HG02852 (cell line): ENCODE measurements at regions not wholly inside any gene's neighbourhood (a gene's known extent, or its start where the extent isn't known, plus 50 kb on each side); places are given as distances from the start of the nearest gene placed in this dataset.

Experiments used
- ATAC-seq: cut with Tn5 transposase; IDR thresholded peaks from one replicate; pipeline ENCODE4 v1.9.1; 2021; ENCODE audit warnings: mild to moderate bottlenecking, moderate library complexity; ENCODE audit not compliant: unreplicated experiment

DNA sequence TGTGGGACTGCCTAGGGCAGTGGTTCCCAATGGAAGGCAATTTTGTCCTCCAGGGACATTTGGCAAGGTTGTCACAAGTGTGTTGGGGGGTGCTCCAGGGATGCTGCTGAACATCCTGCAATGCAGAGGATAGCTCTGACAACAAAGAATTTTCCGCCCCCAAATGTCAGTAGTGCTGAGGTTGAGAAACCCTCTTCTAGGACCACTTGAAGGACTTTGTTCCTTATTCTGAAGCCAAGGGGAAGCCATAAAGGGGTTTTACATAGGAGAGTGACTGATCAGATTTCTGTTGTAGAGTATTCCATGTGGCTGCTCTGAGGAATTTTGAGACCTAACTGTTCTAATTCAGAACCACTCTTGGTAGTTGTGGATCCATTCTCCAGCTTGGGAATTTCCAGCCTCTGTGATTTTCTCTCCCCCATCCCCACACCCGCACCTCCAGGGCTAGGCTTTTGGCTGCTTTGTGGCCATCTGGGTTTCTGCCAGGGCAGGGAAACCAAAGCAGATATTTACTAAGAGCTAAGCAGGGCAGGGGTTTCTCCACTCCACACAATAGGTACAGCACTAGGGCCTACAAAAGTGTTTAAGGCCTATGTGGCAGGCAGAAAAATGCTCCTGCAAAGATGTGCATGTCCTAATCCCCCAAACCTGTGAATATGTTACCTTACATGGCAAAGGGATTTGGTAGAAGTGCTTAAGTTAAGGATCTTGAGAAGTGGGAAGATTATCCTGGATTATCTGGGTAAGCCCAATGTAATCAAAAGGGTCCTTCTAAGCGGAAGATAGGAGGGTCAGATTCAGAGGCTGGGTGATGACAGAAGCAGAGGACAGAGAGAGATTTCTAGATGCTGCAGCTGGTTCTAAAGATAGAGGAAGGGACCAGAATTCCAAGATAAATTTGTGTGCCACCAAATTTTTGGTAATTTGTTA lies 135.4 kb downstream of the TMEM17 start:
- ATAC-seq = no peak

DNA sequence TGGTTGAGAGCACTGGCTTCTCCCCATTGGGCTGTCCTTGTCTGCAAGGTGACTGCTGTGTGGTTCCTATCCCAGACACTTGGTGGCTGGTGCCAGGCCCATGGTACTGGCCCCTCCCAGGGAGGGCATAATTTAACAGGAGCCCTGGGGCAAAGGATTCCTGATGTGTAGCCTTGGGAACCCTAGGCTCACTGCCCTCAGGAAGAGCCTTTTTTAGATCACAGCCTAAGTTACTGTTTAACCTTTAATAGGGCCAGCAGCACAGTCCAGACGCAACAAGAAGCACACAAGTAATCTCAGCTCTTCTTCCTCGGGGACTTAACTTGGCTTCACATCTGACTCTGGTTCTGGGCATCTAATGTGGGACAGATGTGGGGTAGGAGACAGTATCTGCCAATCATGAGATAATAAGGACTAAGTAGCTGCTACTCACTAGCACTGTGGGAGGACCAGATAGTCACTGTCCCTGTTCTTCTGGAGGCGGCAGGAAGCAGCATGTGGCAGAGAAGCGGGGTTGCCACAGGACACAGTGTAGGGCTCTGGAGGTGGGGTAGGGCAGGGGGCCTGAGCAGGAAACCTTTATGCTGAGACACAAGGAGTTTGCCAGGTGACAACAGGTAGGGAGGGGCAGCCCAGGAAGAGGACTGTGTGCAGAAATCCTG lies 136.3 kb downstream of the TMEM17 start:
- no peak for ATAC-seq

DNA sequence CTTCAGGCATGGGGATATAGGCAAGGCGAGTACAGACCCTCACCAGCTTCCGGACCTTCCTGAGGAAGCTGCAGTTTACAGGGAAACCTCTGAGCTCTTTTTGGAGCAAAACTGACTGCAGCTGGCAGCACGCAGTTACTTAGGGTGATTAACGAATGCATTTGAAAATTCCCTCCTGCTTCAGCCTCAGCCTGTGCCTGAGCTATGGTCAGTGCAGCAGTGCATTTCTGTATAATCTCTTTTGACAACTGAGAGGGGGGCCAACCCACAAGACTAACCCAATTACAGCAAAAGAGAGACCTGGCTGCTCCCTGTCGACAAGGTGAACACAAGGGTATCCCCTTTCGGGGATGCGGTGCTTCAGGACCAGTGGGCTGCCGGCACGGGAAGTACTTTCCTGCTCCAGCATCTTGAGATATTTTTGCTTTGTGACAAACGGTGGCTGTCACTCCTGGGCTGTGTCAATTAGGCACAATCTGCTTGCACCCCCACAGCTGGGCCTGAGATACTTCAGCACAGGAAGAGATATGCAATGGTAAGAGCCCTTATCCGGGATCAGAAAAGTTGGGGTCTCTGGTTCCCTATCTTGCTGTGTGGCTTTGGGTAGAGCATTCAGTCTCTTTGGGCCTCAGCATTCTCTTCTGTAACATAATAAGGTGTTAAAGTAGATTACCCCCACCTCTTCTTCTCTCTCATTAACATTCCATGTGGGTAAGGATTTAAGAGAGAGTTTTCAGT lies 141.0 kb downstream of the TMEM17 start:
- no peak for ATAC-seq

DNA sequence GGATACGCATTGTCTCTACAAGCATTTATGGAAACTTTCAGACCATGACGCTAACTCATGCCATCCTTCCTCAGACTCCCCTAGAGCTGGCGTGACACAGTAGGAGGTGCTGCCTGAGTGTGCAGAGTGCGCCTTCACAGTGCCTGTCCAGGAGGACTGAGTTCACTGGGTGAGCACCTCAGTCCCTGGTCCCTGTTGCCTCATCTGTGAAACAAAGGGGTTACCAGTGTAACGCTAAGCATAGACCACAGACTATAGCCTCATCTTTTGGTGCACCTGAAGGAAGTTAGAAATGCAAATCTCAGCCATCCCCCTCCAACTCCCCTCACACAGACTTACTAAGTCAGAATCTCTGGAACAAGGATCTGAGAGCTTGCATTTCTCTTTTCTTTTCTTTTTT lies 142.8 kb downstream of the TMEM17 start:
- peak; percentile 88 for ATAC-seq

DNA sequence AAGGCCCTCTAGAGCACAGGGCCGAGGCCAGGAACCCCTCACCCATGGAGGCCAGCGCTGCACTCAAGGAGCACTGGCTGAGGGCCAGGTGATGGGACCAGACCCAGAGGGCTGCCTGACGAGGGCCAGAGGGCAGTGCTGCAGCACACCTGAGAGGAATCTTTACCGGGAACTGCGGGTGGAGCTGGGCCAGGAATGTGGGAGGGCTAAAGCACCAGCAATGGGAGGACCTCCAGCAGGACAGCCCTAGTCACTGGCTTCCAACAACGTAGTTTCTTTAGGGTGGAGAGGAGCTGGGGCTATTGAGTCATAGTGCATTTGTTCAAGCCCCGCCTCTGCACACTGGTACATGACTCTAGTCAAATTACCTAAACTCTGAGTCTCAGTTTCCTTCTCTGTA lies 143.4 kb downstream of the TMEM17 start:
- peak; percentile 43 for ATAC-seq

DNA sequence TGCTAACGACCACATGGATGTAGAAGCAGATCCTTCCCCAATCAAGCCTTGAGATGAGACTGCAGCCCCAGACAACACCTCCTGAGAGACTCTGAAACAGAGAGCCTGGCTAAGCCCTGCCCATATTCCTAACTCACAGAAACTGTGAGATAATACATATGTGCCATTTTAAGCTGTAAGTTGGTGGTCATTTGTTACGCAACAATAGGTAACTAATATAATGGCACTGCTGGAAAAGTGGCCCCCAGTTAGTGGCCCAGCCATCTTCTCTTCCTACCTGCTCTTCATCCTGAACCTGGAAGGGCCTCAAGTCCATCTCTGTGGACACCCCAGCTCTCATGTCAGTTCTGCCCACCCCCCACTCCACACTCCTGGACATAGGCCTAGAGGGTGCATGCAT lies 144.0 kb downstream of the TMEM17 start:
- ATAC-seq = no peak

DNA sequence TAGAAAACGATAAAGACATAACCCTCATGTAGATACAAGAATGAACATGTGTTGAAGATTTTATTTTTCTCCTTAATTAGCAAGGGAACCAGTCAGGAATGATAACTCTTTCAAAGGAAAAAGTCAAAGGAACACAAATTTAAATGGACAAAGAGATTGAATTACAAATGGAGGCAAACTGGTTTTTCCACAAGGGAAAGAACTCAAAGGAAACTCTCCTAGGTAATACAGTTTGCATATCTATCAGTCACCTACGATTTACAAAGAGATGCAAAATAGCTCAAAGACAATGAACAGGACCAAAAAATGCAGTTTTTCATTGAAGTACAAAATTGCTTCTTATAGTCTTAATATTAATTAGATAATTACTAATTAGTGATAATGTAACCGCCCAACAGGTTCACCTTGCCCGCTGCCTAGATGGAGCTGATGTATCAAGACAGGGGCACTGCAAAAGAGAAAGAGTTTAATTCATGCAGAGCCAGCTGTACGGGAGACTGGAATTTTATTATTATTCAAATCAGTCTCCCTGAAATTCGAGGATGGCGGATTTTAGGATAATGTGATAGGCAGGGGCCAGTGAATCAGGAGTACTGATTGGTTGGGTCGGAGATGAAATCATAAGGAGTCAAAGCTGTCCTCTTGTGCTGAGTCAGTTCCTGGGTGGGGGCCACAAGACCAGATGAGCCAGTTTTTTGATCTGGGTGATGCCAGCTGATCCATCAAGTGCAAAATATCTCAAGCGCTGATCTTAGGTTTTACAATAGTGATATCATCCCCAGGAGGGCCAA lies 151.0 kb downstream of the TMEM17 start:
- ATAC-seq = no peak

DNA sequence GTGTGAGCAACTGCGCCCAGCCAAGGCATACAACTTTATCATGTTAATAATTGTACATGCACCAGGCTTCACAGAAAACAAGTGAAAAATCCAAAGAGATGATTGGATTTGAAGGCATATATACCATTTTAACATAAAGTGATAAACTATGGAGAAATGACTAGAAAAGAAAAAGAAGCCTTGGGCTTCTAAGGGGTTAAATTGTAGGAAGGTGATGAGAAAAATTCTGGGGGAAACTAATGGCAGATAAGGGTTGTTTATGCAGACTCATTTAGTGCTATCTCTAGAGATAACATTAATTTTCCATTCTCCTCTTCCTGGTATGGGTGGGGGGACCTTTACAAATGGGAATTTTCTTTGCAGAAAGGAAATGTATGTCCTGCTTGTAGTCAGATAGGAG lies 154.0 kb downstream of the TMEM17 start:
- ATAC-seq = no peak

DNA sequence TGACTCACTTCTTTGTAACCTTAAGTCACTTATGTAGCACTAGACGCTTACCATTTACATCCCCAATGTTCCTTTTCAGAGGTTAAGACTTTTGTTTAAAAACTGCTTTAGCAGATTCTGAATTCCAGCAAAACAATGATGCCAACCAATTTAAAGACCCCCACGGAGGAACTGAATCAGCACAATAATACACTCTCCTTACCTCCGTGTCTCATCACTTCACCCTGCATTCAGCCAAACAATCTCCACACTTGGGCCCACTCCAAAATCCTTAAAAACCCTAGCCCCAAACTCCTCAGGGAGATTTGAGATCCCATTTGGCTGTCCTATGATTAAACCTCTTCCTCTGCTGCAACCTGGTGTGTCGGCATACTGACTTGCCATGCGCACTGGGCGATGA lies 153.9 kb downstream of the B3GNT2 start:
- ATAC-seq = no peak

DNA sequence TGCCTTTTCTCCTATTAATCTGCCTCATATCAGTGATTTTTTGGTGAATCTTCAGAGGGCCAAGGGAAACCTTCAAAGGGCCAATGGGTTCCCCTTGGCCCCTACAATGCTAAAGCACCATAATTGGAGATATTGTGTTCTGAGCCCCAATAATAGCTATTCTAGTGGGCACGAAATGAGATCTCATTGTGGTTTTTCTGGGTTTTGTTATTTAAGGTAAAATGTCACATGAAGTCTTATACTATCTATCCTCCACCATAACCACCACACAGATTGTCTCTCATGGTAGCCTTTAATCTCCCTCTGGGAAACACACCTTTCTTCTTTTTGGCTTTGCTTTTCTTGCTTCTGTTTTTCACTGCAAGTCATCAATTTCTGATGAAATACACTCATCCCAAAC lies 152.8 kb downstream of the B3GNT2 start:
- ATAC-seq = no peak

DNA sequence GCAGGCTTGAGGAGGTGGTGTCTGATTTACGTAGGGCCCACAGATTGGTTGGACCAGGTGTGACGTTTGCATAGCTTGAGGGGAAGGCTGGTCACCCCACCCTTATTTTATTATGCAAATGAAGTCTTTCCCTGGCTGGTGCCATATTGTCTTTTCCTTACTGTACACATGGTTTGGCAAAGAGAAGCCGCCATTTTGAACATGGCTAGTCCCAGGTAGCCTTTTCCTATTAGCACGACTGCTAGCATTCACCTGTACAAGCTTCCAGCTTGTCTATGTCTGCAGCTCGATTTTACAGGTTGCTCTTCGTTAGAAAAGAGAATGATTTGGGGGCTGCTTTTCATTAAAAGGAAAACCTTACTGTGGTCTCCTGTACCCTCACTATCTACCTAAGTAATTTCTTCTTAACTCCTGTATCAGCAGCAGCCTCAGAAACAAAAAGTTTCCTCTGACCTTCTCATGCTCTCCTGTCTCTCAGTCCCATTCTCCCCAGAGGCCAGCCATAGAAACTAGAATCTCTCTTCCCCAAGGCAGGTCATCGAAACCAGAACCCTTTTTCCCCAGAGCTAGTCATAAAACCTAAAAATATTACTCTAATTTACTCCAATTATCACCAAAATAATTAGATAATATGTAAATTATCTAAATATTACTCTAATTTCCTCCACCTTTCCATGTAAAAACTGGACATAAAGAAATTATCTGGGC lies 151.8 kb downstream of the B3GNT2 start:
- no peak for ATAC-seq

DNA sequence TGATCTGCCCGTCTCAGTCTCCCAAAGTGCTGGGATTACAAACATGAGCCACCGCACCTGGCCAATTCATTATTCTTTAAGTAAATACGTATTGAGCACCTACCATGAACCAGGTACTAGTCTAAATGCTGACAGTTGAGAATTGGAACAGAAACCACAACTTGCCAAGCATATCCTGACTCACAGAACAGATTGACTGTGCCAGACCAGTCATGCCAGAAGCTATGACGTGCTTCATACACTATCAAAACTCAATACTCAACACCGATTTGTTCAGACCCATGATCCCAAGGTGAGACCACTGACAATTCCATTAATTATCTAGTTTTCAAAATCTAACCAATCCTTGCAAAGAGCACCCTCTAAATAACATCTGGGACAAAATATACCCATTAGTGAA lies 148.6 kb downstream of the B3GNT2 start:
- ATAC-seq = peak; percentile 80

DNA sequence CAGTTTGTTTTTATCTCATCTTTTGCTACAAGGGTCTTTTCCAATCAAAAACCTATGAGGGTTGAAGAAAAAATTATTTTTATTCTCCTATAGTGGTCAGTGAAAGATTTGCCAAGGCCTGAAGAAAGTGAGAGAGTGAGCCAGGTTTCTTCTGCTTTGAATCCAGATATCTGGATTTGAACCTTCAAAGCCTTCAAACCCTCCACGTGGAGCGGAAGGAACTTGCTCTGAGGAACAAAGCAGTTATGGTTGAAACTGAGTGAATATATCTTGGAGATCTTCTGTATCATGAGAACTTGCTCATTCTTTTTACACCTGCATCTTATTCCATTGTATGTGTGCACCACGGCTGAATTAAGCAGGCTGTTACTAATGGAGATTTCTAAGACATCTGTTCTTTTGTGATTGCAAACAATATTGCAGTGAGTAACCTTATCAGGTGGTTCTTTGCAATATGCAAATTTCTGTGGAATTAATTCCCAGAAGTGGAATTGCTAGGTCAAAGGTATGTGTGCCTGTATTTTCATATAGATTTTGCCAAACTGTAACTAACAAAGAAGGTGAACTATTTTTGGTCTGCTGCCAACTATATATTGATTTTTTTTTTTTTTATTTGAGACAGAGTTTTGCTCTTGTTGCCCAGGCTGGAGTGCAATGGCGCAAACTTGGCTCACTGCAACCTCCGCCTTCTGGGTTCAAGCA lies 147.9 kb downstream of the B3GNT2 start:
- no peak for ATAC-seq

DNA sequence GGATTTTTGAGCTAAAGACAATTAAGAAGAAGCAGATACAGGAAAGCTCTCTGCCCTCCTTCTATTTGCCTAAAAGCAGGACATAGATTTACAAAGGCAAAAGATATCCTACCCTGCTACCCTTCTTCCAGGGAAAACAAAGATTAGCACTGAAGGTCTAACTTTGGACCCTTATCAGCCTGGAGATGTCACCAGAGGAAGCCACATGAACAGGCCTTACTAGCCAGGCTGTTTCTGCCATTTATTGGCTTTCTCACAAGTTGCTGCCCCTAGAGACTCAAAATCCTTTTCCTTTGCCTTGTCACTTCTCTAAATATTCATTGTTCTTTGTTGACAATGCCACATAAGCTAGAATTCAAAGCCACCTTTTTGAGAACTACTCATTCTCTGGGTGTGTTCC lies 147.3 kb downstream of the B3GNT2 start:
- no peak for ATAC-seq

DNA sequence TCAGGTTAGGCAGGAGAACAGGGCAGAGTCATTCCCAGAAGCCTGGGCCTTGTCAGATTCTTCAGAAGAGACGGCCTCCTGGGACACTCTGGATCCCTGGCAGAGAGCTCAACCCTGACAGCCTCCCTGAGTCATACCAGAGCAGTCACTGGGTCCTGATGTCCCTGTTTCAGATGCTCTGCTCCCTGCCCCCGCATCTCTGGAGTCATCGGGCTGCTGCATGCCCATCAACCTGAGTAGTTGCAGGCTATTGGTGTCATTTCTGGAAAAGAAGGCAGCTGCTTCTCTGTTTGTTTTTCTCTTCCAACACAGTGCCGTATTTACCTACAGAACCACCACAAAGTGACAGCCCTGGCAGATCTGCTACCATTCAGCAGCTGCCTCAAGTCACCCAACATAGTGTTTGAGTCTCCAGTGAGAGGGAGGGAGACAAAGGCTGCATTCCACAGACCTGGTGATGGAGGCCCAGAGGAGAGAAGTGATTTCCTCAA lies 145.1 kb downstream of the B3GNT2 start:
- peak; percentile 43 for ATAC-seq

DNA sequence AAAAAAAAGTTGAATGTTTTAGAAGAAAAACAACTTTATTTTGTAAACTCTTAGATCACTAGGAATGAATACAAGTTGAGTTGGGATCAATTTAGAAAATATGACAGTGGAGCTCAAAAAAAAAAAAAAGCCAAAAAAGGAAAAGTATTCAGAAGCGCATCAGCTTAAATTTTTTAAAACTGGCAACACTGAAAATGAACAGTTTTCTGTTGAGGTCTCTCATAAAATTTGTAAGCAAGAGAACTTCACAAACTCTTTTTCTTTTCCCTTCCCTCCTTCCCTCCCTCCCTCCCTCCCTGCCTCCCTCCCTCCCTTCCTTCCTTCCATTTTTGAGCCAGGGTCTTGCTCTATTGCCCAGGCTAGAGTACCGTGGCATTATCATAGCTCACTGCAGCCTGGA lies 143.9 kb downstream of the B3GNT2 start:
- ATAC-seq = no peak

DNA sequence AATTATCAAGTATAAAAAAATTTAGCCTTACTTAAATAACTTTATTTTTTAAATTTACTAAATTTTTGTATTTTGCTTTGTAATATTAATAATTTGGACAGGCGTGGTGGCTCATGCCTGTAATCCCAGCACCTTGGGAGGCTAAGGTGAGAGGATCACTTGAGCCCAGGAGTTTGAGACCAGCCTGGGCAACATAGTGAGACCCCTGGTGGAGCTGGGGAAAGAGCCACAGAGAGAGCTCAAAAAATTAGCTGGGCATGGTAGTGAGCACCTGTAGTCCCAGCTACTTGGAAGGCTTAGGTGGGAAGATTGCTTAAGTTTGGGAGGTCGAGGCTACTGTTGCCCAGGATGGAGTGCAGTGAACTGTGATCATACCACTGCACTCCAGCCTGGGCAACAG lies 143.5 kb downstream of the B3GNT2 start:
- no peak for ATAC-seq

DNA sequence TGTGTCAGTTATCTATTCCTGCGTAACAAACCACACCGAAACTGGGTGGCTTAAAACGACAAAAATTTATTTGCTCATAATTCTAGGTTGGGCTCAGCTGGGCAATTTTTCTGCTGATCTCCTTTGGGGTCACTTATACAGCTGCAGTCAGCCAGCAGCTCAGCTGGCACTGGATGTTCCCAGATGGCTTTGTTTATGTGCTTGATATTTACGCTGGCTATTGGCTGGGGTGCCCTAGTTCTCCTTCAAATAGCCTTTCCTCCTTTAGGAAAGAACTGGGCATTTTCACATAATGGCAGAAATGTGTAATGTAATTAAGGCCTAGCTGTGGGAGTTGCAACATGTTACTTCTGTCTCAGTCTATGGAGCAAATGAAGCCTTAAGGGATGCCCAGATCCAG lies 142.2 kb downstream of the B3GNT2 start:
- no peak for ATAC-seq

DNA sequence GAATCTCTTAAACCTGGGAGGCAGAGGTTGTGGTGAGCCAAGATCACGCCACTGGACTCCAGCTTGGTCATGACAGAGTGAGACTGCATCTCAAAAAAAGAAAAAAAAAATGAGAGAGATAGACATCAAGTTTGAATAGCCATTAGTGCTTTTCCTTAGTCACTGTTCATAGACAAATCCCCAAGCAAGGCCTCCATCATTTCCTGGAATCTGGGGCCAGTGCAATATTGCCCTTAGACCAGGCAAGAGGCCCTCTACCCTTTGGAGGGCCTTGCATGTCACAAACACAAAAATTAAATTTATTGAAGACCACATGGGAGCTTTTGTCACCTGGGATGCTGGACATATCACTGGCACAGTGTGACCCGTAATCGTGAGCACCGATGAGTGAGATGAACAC lies 141.5 kb downstream of the B3GNT2 start:
- ATAC-seq = no peak

DNA sequence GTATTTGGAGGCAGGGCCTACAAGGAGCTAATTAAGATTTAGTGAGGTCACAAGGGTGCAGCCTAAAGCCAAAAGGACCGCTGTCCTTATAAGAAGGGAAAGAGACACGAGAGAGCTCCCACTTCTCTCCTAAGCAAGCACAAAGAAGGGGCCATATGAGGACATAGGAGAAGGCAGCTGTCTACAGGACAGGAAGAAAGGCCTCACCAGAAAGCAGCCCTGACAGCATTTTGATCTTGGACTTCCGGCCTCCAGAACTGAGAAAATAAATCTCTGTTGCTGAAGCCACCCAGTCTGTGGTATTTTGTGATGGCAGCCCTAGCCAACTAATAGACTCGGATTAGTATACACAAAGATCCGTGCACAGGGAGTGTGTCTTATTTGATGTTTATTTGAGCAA lies 139.7 kb downstream of the B3GNT2 start:
- ATAC-seq = no peak
